ENCODE measurements at regions not wholly inside any gene's neighbourhood (a gene's known extent, or its start where the extent isn't known, plus 50 kb on each side); places are given as distances from the start of the nearest gene placed in this dataset.

DNA sequence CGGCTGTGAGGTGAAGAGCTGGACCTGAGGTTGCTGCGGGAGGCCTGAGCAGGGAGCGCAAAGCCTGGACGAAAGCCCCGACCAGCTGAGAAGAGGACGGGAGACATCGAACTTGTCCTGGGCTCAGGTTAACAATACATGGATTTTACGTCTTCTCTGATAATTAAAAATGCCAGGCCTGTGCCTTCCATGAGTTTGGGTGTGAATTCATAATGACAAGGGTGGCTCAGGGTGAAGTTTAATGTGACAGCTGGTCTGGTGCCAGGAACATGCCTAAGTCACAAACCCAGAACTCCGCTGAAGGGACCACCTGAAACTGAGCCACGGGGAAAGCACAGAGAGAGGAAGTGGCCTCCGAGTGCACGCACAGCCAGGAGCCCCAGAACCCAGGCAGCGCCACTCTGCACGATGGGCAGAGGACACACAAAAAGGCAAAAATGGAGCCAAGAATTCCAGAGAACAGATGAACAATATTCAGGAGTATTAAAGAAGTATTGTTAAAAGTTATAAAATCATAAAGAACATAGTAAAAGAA, 150.1 kb upstream of the RPS6KA2 start:
- no peak overlapping the region for H3K4me3 ChIP-seq (ENCODE audit: low read depth, low read length)
- TF ChIP-seq, protein P1, sequence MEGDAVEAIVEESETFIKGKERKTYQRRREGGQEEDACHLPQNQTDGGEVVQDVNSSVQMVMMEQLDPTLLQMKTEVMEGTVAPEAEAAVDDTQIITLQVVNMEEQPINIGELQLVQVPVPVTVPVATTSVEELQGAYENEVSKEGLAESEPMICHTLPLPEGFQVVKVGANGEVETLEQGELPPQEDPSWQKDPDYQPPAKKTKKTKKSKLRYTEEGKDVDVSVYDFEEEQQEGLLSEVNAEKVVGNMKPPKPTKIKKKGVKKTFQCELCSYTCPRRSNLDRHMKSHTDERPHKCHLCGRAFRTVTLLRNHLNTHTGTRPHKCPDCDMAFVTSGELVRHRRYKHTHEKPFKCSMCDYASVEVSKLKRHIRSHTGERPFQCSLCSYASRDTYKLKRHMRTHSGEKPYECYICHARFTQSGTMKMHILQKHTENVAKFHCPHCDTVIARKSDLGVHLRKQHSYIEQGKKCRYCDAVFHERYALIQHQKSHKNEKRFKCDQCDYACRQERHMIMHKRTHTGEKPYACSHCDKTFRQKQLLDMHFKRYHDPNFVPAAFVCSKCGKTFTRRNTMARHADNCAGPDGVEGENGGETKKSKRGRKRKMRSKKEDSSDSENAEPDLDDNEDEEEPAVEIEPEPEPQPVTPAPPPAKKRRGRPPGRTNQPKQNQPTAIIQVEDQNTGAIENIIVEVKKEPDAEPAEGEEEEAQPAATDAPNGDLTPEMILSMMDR (IDR thresholded peaks at IDR 0.05; ENCODE audit: low read depth, low read length, missing control alignments) = no peak
- no peak for DNase-seq (ENCODE audit: low read depth)

DNA sequence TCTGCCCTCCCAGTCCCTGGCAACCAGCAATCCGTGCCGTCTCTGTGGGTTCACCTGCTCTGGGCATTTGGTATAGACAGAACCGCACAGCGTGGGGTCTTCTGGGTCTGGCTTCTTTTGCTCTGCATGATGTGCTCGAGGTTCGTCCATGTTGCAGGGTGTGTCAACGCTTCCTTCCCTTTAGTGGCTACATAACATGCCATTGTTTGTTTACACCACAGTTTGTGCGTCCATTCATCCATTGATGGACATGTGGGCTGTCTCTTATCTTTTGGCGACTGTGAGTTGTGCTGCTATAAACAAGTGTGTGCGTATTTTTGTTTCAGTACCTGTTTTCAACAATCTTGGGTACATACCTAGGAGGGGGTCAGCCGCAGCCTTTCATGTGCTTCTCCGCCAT, 149.5 kb upstream of the RPS6KA2 start:
- TF ChIP-seq, protein P1 (IDR thresholded peaks at IDR 0.05; ENCODE audit: low read depth, low read length, missing control alignments) = no peak
- no peak for DNase-seq (ENCODE audit: low read depth)
- H3K4me3 ChIP-seq (ENCODE audit: low read depth, low read length) = no peak overlapping the region

DNA sequence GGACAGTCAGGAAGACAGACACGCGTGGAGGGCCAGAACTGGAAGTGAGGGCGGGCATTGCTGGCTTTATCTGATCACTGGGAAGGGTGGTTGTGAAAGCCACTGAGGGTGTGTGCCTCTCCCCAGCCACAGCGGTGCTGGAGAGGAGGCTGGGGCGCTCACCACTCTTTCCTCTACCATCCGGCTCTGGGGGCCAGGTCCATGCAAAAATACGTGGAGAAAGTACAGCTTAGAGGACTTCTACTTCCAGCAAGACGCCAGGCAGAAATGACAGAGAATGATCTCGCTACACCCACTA, 148.8 kb upstream of the RPS6KA2 start:
- DNase-seq (ENCODE audit: low read depth) = no peak
- H3K4me3 ChIP-seq (ENCODE audit: low read depth, low read length) = no peak overlapping the region
- TF ChIP-seq, protein P1 (IDR thresholded peaks at IDR 0.05; ENCODE audit: low read depth, low read length, missing control alignments) = peak; percentile 1

DNA sequence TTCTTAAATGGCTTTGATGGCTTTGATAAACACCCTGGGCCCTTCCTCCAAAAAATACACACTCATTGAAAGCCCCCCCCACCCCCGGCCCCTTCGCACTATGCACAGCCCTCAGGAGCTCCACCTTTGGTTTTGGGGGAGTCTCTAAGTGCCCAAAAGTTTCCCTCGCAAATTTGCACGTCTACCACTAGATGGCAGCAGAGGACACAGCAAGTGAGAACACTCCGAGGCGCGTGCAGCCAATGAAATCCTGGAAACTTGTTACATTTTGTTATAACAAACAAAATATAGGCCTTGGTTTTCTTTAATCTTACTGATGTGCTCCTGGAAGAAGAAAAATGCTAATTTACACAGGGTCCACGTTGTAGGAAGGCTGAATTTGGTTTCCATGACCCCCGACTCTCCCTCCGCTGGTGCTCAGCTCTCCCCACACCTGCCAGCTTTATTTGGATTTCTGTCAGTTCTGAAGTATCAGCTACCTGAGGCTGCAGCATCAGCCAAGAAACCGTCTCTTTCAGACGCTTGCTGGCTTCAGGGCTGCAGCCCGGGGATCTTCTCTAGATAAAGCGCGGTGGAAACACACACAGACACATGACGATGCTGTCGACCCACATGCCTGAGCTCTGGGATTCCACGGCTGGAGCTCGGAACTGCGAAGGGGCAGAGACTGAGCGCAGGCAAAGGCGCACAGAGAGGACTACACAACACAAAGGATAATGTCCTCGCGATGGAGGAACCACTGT, 148.3 kb upstream of the RPS6KA2 start:
- peak; percentile 41 for DNase-seq (ENCODE audit: low read depth)
- TF ChIP-seq, protein P1 (IDR thresholded peaks at IDR 0.05; ENCODE audit: low read depth, low read length, missing control alignments) = peak; percentile 84

DNA sequence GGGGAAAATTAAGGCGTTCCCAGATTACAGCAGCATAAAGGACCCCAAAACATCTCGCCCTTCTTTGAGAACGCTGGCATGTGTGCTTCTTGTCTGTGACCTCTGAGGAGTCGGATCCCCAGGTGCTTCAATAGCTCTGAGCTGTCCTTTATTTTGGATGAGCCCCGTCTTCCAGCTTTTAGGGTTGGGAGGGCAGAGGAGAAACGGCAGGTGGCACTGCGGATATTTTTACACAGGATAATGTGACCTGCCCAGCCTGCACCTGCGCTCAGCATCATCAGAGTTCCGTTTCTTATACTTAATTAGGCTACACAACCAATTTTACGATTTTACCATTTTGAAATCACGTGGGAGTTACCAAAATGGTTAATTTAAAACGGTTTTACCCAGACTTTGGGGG, 147.7 kb upstream of the RPS6KA2 start:
- H3K4me3 ChIP-seq (ENCODE audit: low read depth, low read length) = no peak overlapping the region
- TF ChIP-seq, protein P1 (IDR thresholded peaks at IDR 0.05; ENCODE audit: low read depth, low read length, missing control alignments) = no peak
- DNase-seq (ENCODE audit: low read depth) = no peak

More for the DNA sequence above, 148.3 kb upstream of the RPS6KA2 start:
- H3K4me3 ChIP-seq (ENCODE audit: low read depth, low read length) = no peak overlapping the region

DNA sequence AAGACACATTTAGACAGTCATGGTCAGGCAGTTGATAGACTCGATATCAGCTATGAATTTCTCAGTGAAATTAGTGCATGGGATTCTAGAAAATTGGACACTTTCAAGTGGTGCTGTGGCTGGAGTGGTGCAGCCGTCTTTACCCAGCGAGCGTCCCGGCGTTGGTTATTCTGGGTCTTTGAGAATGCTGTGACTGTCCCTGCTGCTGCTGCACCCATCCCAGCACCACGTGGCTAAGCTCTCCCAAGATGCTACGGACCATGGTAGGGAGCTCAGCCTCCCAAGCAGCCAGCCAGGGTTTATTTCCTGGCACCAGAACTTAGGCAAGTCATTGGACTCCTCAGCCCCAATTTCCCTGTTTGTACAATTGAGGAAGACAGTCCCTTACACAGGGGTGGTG, 147.2 kb upstream of the RPS6KA2 start:
- TF ChIP-seq, protein P1 (IDR thresholded peaks at IDR 0.05; ENCODE audit: low read depth, low read length, missing control alignments) = no peak
- no peak overlapping the region for H3K4me3 ChIP-seq (ENCODE audit: low read depth, low read length)
- no peak for DNase-seq (ENCODE audit: low read depth)

DNA sequence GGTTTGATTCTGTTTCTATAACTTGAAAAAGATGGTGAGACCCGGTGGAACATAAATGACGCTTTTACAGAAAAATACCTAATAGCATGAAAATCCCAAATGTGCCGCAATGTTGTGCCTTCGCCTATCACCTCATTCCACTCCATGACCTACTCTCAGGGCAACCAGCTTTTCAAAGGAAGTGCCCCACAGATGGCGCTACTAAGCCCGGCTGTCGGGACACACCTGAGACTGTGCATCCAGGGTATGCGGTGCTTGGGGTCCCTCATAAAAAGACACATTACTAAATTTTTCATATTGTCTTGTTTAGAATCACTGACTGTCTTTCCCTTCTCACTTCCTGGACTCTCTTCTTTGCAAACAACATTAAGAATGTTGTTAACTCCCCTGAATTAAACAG, 145.5 kb upstream of the RPS6KA2 start:
- no peak overlapping the region for H3K4me3 ChIP-seq (ENCODE audit: low read depth, low read length)
- TF ChIP-seq, protein P1 (IDR thresholded peaks at IDR 0.05; ENCODE audit: low read depth, low read length, missing control alignments) = peak; percentile 37
- no peak for DNase-seq (ENCODE audit: low read depth)
